ENCODE measurements at regions not wholly inside any gene's neighbourhood (a gene's known extent, or its start where the extent isn't known, plus 50 kb on each side); places are given as distances from the start of the nearest gene placed in this dataset.

GRCh38 chr18:43888598-43888997, 611.3 kb upstream of the SYT4 start:
- FAIRE-seq = no peak
- Histone ChIP-seq H3K4me1 (ENCODE audit: control insufficient read depth, extremely low read depth, insufficient read depth, low read length) (no peaks in the 10 kb centered on the region), H3K4me2 (ENCODE audit: control insufficient read depth, extremely low read depth, insufficient read depth, low read depth, low read length) (no peak overlapping the region), H3K36me3 (ENCODE audit: control insufficient read depth in 2 of 2, extremely low read depth in 1 of 2, insufficient read depth in 2 of 2, low read length in 2 of 2) (no peaks in the 10 kb centered on the region), H3K27ac (ENCODE audit: control insufficient read depth, insufficient read depth, low read length) (no peak overlapping the region), H3K79me2 (ENCODE audit: control insufficient read depth, insufficient read depth, low read length) (no peaks in the 10 kb centered on the region), H3K4me3 (ENCODE audit: control insufficient read depth in 2 of 3, extremely low read depth in 1 of 3, insufficient read depth in 2 of 3, low read depth in 1 of 3, low read length in 3 of 3) (no peak overlapping the region), H3K9me3 (ENCODE audit: control insufficient read depth, low read depth, low read length) (no peaks in the 10 kb centered on the region), H4K20me1 (ENCODE audit: control insufficient read depth, extremely low read depth, insufficient read depth, low read length) (no peaks in the 10 kb centered on the region), H3K9me1 (ENCODE audit: control insufficient read depth, extremely low read depth, insufficient read depth, low read length) (no peaks in the 10 kb centered on the region), H2AFZ (ENCODE audit: control insufficient read depth, low read length) (no peak overlapping the region), H3K9ac (ENCODE audit: control insufficient read depth, extremely low read depth, insufficient read depth, low read length) (no peak overlapping the region), H3K27me3 (ENCODE audit: control insufficient read depth, extremely low read depth, insufficient read depth, low read length) (no peaks in the 10 kb centered on the region)
- dilution Hi-C loops (cut with MboI; ENCODE audit: extremely low pct_ligation_motif_present, low sequenced_read_pairs) = no loop called here
- no peak for TF ChIP-seq CTCF (optimal IDR thresholded peaks at IDR 0.05 in 1 of 3, IDR thresholded peaks at IDR 0.05 in 1 of 3, conservative IDR thresholded peaks at IDR 0.05 in 1 of 3; ENCODE audit: extremely low read depth in 1 of 3, insufficient read depth in 2 of 3, low read length in 3 of 3)
- no peak for TF ChIP-seq EZH2 (IDR thresholded peaks at IDR 0.05; ENCODE audit: low read length)
- no peak for DNase-seq (ENCODE audit: low read depth, low spot score)

GRCh38 chr18:43893001-43893637, 615.8 kb upstream of the SYT4 start:
- TF ChIP-seq EZH2 (IDR thresholded peaks at IDR 0.05; ENCODE audit: low read length) (no peak), CTCF (optimal IDR thresholded peaks at IDR 0.05 in 1 of 3, IDR thresholded peaks at IDR 0.05 in 1 of 3, conservative IDR thresholded peaks at IDR 0.05 in 1 of 3; ENCODE audit: extremely low read depth in 1 of 3, insufficient read depth in 2 of 3, low read length in 3 of 3) (no peak)
- DNase-seq (ENCODE audit: low read depth, low spot score) = peak; percentile 13
- Histone ChIP-seq H3K4me1 (ENCODE audit: control insufficient read depth, extremely low read depth, insufficient read depth, low read length) (no peaks in the 10 kb centered on the region), H3K9me1 (ENCODE audit: control insufficient read depth, extremely low read depth, insufficient read depth, low read length) (no peaks in the 10 kb centered on the region), H3K27ac (ENCODE audit: control insufficient read depth, insufficient read depth, low read length) (no peak overlapping the region), H3K36me3 (ENCODE audit: control insufficient read depth in 2 of 2, extremely low read depth in 1 of 2, insufficient read depth in 2 of 2, low read length in 2 of 2) (no peaks in the 10 kb centered on the region), H3K9me3 (ENCODE audit: control insufficient read depth, low read depth, low read length) (no peaks in the 10 kb centered on the region), H3K79me2 (ENCODE audit: control insufficient read depth, insufficient read depth, low read length) (no peaks in the 10 kb centered on the region), H2AFZ (ENCODE audit: control insufficient read depth, low read length) (no peak overlapping the region), H3K4me2 (ENCODE audit: control insufficient read depth, extremely low read depth, insufficient read depth, low read depth, low read length) (no peak overlapping the region), H3K9ac (ENCODE audit: control insufficient read depth, extremely low read depth, insufficient read depth, low read length) (no peak overlapping the region), H3K27me3 (ENCODE audit: control insufficient read depth, extremely low read depth, insufficient read depth, low read length) (no peaks in the 10 kb centered on the region), H4K20me1 (ENCODE audit: control insufficient read depth, extremely low read depth, insufficient read depth, low read length) (no peaks in the 10 kb centered on the region), H3K4me3 (ENCODE audit: control insufficient read depth in 2 of 3, extremely low read depth in 1 of 3, insufficient read depth in 2 of 3, low read depth in 1 of 3, low read length in 3 of 3) (no peak overlapping the region)
- dilution Hi-C loops (cut with MboI; ENCODE audit: extremely low pct_ligation_motif_present, low sequenced_read_pairs) = no loop called here
- no peak for FAIRE-seq

Data from keratinocyte (primary cell).